B cell (primary cell): ENCODE measurements at regions not wholly inside any gene's neighbourhood (a gene's known extent, or its start where the extent isn't known, plus 50 kb on each side); places are given as distances from the start of the nearest gene placed in this dataset.

ENCODE experiments used
- CTCF ChIP-seq: fragments of 200-600 bp; IDR thresholded peaks from one replicate; pipeline ENCODE4 v1.8.0; 2022; ENCODE audit warnings: antibody characterized with exemption, mild to moderate bottlenecking
- EZH2 ChIP-seq: IDR thresholded peaks from 2 replicates; pipeline ENCODE4 v1.6.1; 2012; ENCODE audit warnings: borderline replicate concordance, low read depth, mild to moderate bottlenecking, moderate library complexity, low read length; ENCODE audit not compliant: insufficient read depth, poor library complexity, severe bottlenecking

DNA sequence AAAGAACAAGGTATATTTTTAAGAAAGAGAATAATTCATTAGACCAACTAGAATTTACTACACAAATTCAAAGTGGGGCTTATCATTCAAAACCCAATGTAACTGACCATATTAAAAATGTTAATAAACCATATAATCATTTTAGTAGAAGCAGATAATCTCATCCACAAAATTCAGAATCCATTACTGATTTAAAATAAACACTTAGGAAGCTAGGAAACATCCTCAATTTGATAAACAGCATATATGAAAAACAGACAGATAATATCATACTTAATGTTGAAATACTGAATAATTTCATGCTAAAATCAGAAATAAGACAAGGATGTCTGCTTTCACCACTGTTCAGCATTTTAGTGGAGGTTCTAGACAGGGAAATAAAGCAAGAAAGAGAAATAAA lies 902.8 kb upstream of the PHF14 start:
- TF ChIP-seq CTCF: no peak
- no peak for TF ChIP-seq EZH2
